ENCODE measurements at regions not wholly inside any gene's neighbourhood (a gene's known extent, or its start where the extent isn't known, plus 50 kb on each side); places are given as distances from the start of the nearest gene placed in this dataset.

GRCh38 chr12:87107766-87108165, 851.6 kb upstream of the MGAT4C start:
- TF ChIP-seq CTCF (IDR thresholded peaks at IDR 0.05) (no peak), POLR2A (IDR thresholded peaks at IDR 0.05) (no peak), EP300 (IDR thresholded peaks at IDR 0.05; ENCODE audit: low read depth) (no peak), POLR2AphosphoS5 (IDR thresholded peaks at IDR 0.05) (no peak)

Data from transverse colon (tissue), 4 donors.